ENCODE measurements at regions not wholly inside any gene's neighbourhood (a gene's known extent, or its start where the extent isn't known, plus 50 kb on each side); places are given as distances from the start of the nearest gene placed in this dataset.

GRCh38 chr2:155157065-155157464, 458.6 kb downstream of the KCNJ3 start:
- H2AFZ ChIP-seq (ENCODE audit: insufficient read depth, low read length, poor library complexity), result no peak overlapping the region
- no peaks in the 10 kb centered on the region for H3K79me1 ChIP-seq (ENCODE audit: low read length)
- H3K9me3 ChIP-seq (ENCODE audit: insufficient read depth, low read depth, low read length), result no peaks in the 10 kb centered on the region
- no peaks in the 10 kb centered on the region for H3K36me3 ChIP-seq (ENCODE audit: control insufficient read depth in 1 of 2, insufficient read depth in 2 of 2, low read length in 2 of 2)
- H3K23ac ChIP-seq (ENCODE audit: low read length), result no peak overlapping the region
- H3K79me2 ChIP-seq (ENCODE audit: control insufficient read depth, insufficient read depth, low read length, poor library complexity), result no peaks in the 10 kb centered on the region
- peaks cover 0 to 3% of the 10 kb centered on the region in 2 experiments for H3K4me1 ChIP-seq (ENCODE audit: control insufficient read depth in 1 of 2, insufficient read depth in 2 of 2, low read length in 2 of 2)
- no peak overlapping the region for H2BK12ac ChIP-seq (ENCODE audit: low read length)
- no peaks in the 10 kb centered on the region for H3K27me3 ChIP-seq (ENCODE audit: insufficient read depth, low read length)
- peak in 1 of 2 donors; percentile 41 for DNase-seq
- H3K4me3 ChIP-seq (ENCODE audit: low read depth, low read length), result no peak overlapping the region
- no peak overlapping the region for H3K9ac ChIP-seq (ENCODE audit: low read length)
- no peak overlapping the region for H3K4me2 ChIP-seq (ENCODE audit: low read length)
- no peak overlapping the region for H3K14ac ChIP-seq (ENCODE audit: low read length)
- H4K8ac ChIP-seq (ENCODE audit: low read depth, low read length), result no peak overlapping the region
- no peak overlapping the region for H4K91ac ChIP-seq (ENCODE audit: low read depth, low read length)
- H2BK5ac ChIP-seq (ENCODE audit: low read depth, low read length, poor library complexity), result no peak overlapping the region
- no peak overlapping the region for H2BK120ac ChIP-seq (ENCODE audit: insufficient read depth, low read length, poor library complexity)
- H2AK5ac ChIP-seq (ENCODE audit: low read length), result no peak overlapping the region
- no peak overlapping the region for H3K27ac ChIP-seq (ENCODE audit: low read depth, low read length)
- no CpG with 5 or more reads among the region's 3 CpGs for WGBS (ENCODE audit: extremely low coverage, insufficient coverage, insufficient read length)
- no peak overlapping the region for H3K18ac ChIP-seq (ENCODE audit: low read length)
- H3K4ac ChIP-seq (ENCODE audit: low read depth, low read length), result no peak overlapping the region
- no peak overlapping the region for H4K12ac ChIP-seq (ENCODE audit: low read depth, low read length)

- no CpG with 5 or more reads among the region's 2 CpGs for WGBS (ENCODE audit: extremely low coverage, insufficient coverage, insufficient read length)
- DNase-seq, result no peak
- H3K79me2 ChIP-seq (ENCODE audit: control insufficient read depth, insufficient read depth, low read length, poor library complexity), result no peaks in the 10 kb centered on the region
Observed at GRCh38 chr2:155151945-155152344, 453.4 kb downstream of the KCNJ3 start.

GRCh38 chr2:155151472-155151871, 453.0 kb downstream of the KCNJ3 start:
- Histone ChIP-seq H2BK120ac (ENCODE audit: insufficient read depth, low read length, poor library complexity) (no peak overlapping the region), H2BK12ac (ENCODE audit: low read length) (no peak overlapping the region), H4K91ac (ENCODE audit: low read depth, low read length) (no peak overlapping the region), H3K36me3 (ENCODE audit: control insufficient read depth in 1 of 2, insufficient read depth in 2 of 2, low read length in 2 of 2) (no peaks in the 10 kb centered on the region), H3K18ac (ENCODE audit: low read length) (no peak overlapping the region), H4K8ac (ENCODE audit: low read depth, low read length) (no peak overlapping the region), H3K79me1 (ENCODE audit: low read length) (no peaks in the 10 kb centered on the region), H3K4me2 (ENCODE audit: low read length) (no peak overlapping the region), H2AK5ac (ENCODE audit: low read length) (no peak overlapping the region), H2AFZ (ENCODE audit: insufficient read depth, low read length, poor library complexity) (no peak overlapping the region), H3K9ac (ENCODE audit: low read length) (no peak overlapping the region), H3K4me1 (ENCODE audit: control insufficient read depth in 1 of 2, insufficient read depth in 2 of 2, low read length in 2 of 2) (no peaks in the 10 kb centered on the region), H2BK5ac (ENCODE audit: low read depth, low read length, poor library complexity) (no peak overlapping the region), H4K12ac (ENCODE audit: low read depth, low read length) (no peak overlapping the region), H3K9me3 (ENCODE audit: insufficient read depth, low read depth, low read length) (no peaks in the 10 kb centered on the region), H3K4ac (ENCODE audit: low read depth, low read length) (no peak overlapping the region), H3K79me2 (ENCODE audit: control insufficient read depth, insufficient read depth, low read length, poor library complexity) (no peaks in the 10 kb centered on the region), H3K14ac (ENCODE audit: low read length) (no peak overlapping the region), H3K23ac (ENCODE audit: low read length) (no peak overlapping the region), H3K4me3 (ENCODE audit: low read depth, low read length) (no peak overlapping the region), H3K27ac (ENCODE audit: low read depth, low read length) (no peak overlapping the region), H3K27me3 (ENCODE audit: insufficient read depth, low read length) (no peaks in the 10 kb centered on the region)
- no peak for DNase-seq

More at GRCh38 chr2:155151945-155152344, 453.4 kb downstream of the KCNJ3 start:
- no peaks in the 10 kb centered on the region for H3K79me1 ChIP-seq (ENCODE audit: low read length)
- no peak overlapping the region for H3K27ac ChIP-seq (ENCODE audit: low read depth, low read length)
- H3K23ac ChIP-seq (ENCODE audit: low read length), result no peak overlapping the region
- H2AK5ac ChIP-seq (ENCODE audit: low read length), result no peak overlapping the region
- H2BK5ac ChIP-seq (ENCODE audit: low read depth, low read length, poor library complexity), result no peak overlapping the region
- H2BK12ac ChIP-seq (ENCODE audit: low read length), result no peak overlapping the region
- no peak overlapping the region for H3K4me2 ChIP-seq (ENCODE audit: low read length)
- no peak overlapping the region for H4K8ac ChIP-seq (ENCODE audit: low read depth, low read length)
- no peaks in the 10 kb centered on the region for H3K9me3 ChIP-seq (ENCODE audit: insufficient read depth, low read depth, low read length)
- no peak overlapping the region for H2AFZ ChIP-seq (ENCODE audit: insufficient read depth, low read length, poor library complexity)
- no peak overlapping the region for H3K9ac ChIP-seq (ENCODE audit: low read length)
- no peak overlapping the region for H3K4ac ChIP-seq (ENCODE audit: low read depth, low read length)
- H4K12ac ChIP-seq (ENCODE audit: low read depth, low read length), result no peak overlapping the region
- no peaks in the 10 kb centered on the region for H3K27me3 ChIP-seq (ENCODE audit: insufficient read depth, low read length)
- no peaks in the 10 kb centered on the region for H3K36me3 ChIP-seq (ENCODE audit: control insufficient read depth in 1 of 2, insufficient read depth in 2 of 2, low read length in 2 of 2)
- H3K4me3 ChIP-seq (ENCODE audit: low read depth, low read length), result no peak overlapping the region
- H3K14ac ChIP-seq (ENCODE audit: low read length), result no peak overlapping the region
- H4K91ac ChIP-seq (ENCODE audit: low read depth, low read length), result no peak overlapping the region
- H3K18ac ChIP-seq (ENCODE audit: low read length), result no peak overlapping the region
- H2BK120ac ChIP-seq (ENCODE audit: insufficient read depth, low read length, poor library complexity), result no peak overlapping the region
- H3K4me1 ChIP-seq (ENCODE audit: control insufficient read depth in 1 of 2, insufficient read depth in 2 of 2, low read length in 2 of 2), result no peaks in the 10 kb centered on the region

- no peak overlapping the region for H3K4ac ChIP-seq (ENCODE audit: low read depth, low read length)
- H2AK5ac ChIP-seq (ENCODE audit: low read length), result no peak overlapping the region
- no peak overlapping the region for H2BK120ac ChIP-seq (ENCODE audit: insufficient read depth, low read length, poor library complexity)
- no peak overlapping the region for H2BK5ac ChIP-seq (ENCODE audit: low read depth, low read length, poor library complexity)
- H4K12ac ChIP-seq (ENCODE audit: low read depth, low read length), result no peak overlapping the region
- no peak overlapping the region for H2BK12ac ChIP-seq (ENCODE audit: low read length)
- H3K9me3 ChIP-seq (ENCODE audit: insufficient read depth, low read depth, low read length), result no peaks in the 10 kb centered on the region
- H3K9ac ChIP-seq (ENCODE audit: low read length), result no peak overlapping the region
- WGBS (ENCODE audit: extremely low coverage, insufficient coverage, insufficient read length), result no CpG with 5 or more reads among the region's 3 CpGs
- no peak overlapping the region for H4K91ac ChIP-seq (ENCODE audit: low read depth, low read length)
- H4K8ac ChIP-seq (ENCODE audit: low read depth, low read length), result no peak overlapping the region
- no peaks in the 10 kb centered on the region for H3K79me2 ChIP-seq (ENCODE audit: control insufficient read depth, insufficient read depth, low read length, poor library complexity)
- no peak overlapping the region for H3K4me3 ChIP-seq (ENCODE audit: low read depth, low read length)
- no peaks in the 10 kb centered on the region for H3K79me1 ChIP-seq (ENCODE audit: low read length)
- no peak overlapping the region for H3K27ac ChIP-seq (ENCODE audit: low read depth, low read length)
- H3K4me1 ChIP-seq (ENCODE audit: control insufficient read depth in 1 of 2, insufficient read depth in 2 of 2, low read length in 2 of 2), result no peaks in the 10 kb centered on the region
- H3K18ac ChIP-seq (ENCODE audit: low read length), result no peak overlapping the region
- no peak for DNase-seq
- no peak overlapping the region for H2AFZ ChIP-seq (ENCODE audit: insufficient read depth, low read length, poor library complexity)
- no peaks in the 10 kb centered on the region for H3K27me3 ChIP-seq (ENCODE audit: insufficient read depth, low read length)
- H3K23ac ChIP-seq (ENCODE audit: low read length), result no peak overlapping the region
- no peaks in the 10 kb centered on the region for H3K36me3 ChIP-seq (ENCODE audit: control insufficient read depth in 1 of 2, insufficient read depth in 2 of 2, low read length in 2 of 2)
- no peak overlapping the region for H3K4me2 ChIP-seq (ENCODE audit: low read length)
- H3K14ac ChIP-seq (ENCODE audit: low read length), result no peak overlapping the region
Observed at GRCh38 chr2:155145758-155146229, 447.3 kb downstream of the KCNJ3 start.
